ENCODE measurements at regions not wholly inside any gene's neighbourhood (a gene's known extent, or its start where the extent isn't known, plus 50 kb on each side); places are given as distances from the start of the nearest gene placed in this dataset.
"Not testable (repeated sequence)": the region's sequence is repeated elsewhere in the genome, so short reads cannot be mapped to it uniquely, and the experiment has no call there.

GRCh38 chr3:182018361-182018760, 306.6 kb downstream of the SOX2 start:
- Histone ChIP-seq H3K4me3 (no peak overlapping the region), H3K27ac (no peak overlapping the region), H3K36me3 (ENCODE audit: low read depth, missing control alignments) (no peaks in the 10 kb centered on the region), H3K9me3 (no peaks in the 10 kb centered on the region), H3K27me3 (no peaks in the 10 kb centered on the region), H3K4me1 (no peaks in the 10 kb centered on the region)
- no peak for DNase-seq
- TF ChIP-seq POLR2A (IDR thresholded peaks at IDR 0.05) (no peak), CTCF (IDR thresholded peaks at IDR 0.05) (no peak)
- 86 to 98% methylated on average over 2 of the region's 2 CpGs for WGBS, 2 donors
- intact Hi-C loops (cut with DNase I; ENCODE audit: low total_unique reads): no loop called here

- intact Hi-C loops (cut with DNase I; ENCODE audit: low total_unique reads): no loop called here
- Histone ChIP-seq H3K27ac (no peak overlapping the region), H3K4me1 (no peaks in the 10 kb centered on the region), H3K27me3 (no peaks in the 10 kb centered on the region), H3K4me3 (no peak overlapping the region), H3K36me3 (ENCODE audit: low read depth, missing control alignments) (no peaks in the 10 kb centered on the region), H3K9me3 (no peaks in the 10 kb centered on the region)
- WGBS, 2 donors: 69 to 93% methylated on average over 1 of the region's 1 CpG
- DNase-seq: no peak
- no peak for TF ChIP-seq POLR2A (IDR thresholded peaks at IDR 0.05)
Measured at GRCh38 chr3:182019926-182020325, 308.2 kb downstream of the SOX2 start.

GRCh38 chr3:182023843-182024242, 312.1 kb downstream of the SOX2 start:
- no peak overlapping the region for H3K27ac ChIP-seq
- intact Hi-C loops (cut with DNase I; ENCODE audit: low total_unique reads): no loop called here
- TF ChIP-seq POLR2A (IDR thresholded peaks at IDR 0.05): no peak
- TF ChIP-seq CTCF (IDR thresholded peaks at IDR 0.05): no peak
- H3K4me3 ChIP-seq: no peak overlapping the region
- DNase-seq: no peak
- no peaks in the 10 kb centered on the region for H3K27me3 ChIP-seq
- H3K4me1 ChIP-seq: no peaks in the 10 kb centered on the region
- no peaks in the 10 kb centered on the region for H3K9me3 ChIP-seq
- no peaks in the 10 kb centered on the region for H3K36me3 ChIP-seq (ENCODE audit: low read depth, missing control alignments)
- 81 to 91% methylated on average over 2 of the region's 2 CpGs for WGBS, 2 donors

GRCh38 chr3:182027366-182027765, 315.6 kb downstream of the SOX2 start:
- Histone ChIP-seq H3K27me3 (no peaks in the 10 kb centered on the region), H3K9me3 (no peaks in the 10 kb centered on the region), H3K4me3 (no peak overlapping the region), H3K27ac (no peak overlapping the region), H3K4me1 (no peaks in the 10 kb centered on the region), H3K36me3 (ENCODE audit: low read depth, missing control alignments) (no peaks in the 10 kb centered on the region)
- WGBS, 2 donors: 86 to 93% methylated on average over 1 of the region's 1 CpG
- DNase-seq: no peak
- intact Hi-C loops (cut with DNase I; ENCODE audit: low total_unique reads): no loop called here
- no peak for TF ChIP-seq POLR2A (IDR thresholded peaks at IDR 0.05)
- no peak for TF ChIP-seq CTCF (IDR thresholded peaks at IDR 0.05)

- Histone ChIP-seq H3K4me1 (no peaks in the 10 kb centered on the region), H3K36me3 (ENCODE audit: low read depth, missing control alignments) (no peaks in the 10 kb centered on the region), H3K4me3 (no peak overlapping the region), H3K9me3 (no peaks in the 10 kb centered on the region), H3K27me3 (no peaks in the 10 kb centered on the region), H3K27ac (no peak overlapping the region)
- DNase-seq: no peak
- TF ChIP-seq POLR2A (IDR thresholded peaks at IDR 0.05) (no peak), CTCF (IDR thresholded peaks at IDR 0.05) (no peak)
- 83 to 92% methylated on average over 2 to 3 of the region's 3 CpGs for WGBS, 2 donors
- intact Hi-C loops (cut with DNase I; ENCODE audit: low total_unique reads): no loop called here
Measured at GRCh38 chr3:182028081-182028480, 316.4 kb downstream of the SOX2 start.

GRCh38 chr3:182034231-182034630, 322.5 kb downstream of the SOX2 start:
- H3K27ac ChIP-seq; DNase-seq; intact Hi-C loops (cut with DNase I; ENCODE audit: low total_unique reads); H3K4me1 ChIP-seq; H3K9me3 ChIP-seq; H3K36me3 ChIP-seq (ENCODE audit: low read depth, missing control alignments); H3K27me3 ChIP-seq; H3K4me3 ChIP-seq: not testable (repeated sequence)
- 70 to 85% methylated on average over 1 of the region's 1 CpG for WGBS, 2 donors

All from testis (tissue), 2 donors.